GM12892 (cell line): ENCODE measurements at regions not wholly inside any gene's neighbourhood (a gene's known extent, or its start where the extent isn't known, plus 50 kb on each side); places are given as distances from the start of the nearest gene placed in this dataset.

Experiments
- DNase-seq: peaks from one replicate; pipeline ENCODE4 v3.0.0; 2011; ENCODE audit not compliant: insufficient read length
- FAIRE-seq: peaks from 2 replicates; lab custom pipeline; 2011; peaks lifted over from hg19 to GRCh38; lab: Jason Lieb, UNC
- POLR2A ChIP-seq: IDR thresholded peaks from 2 replicates; pipeline ENCODE4 v1.6.1; 2011; ENCODE audit warnings: low read depth, low read length, control low read depth
- POLR2AphosphoS5 ChIP-seq: IDR thresholded peaks from 2 replicates; pipeline ENCODE4 v1.6.1; 2011; ENCODE audit warnings: low read depth, low read length, control low read depth
- TAF1 ChIP-seq: IDR thresholded peaks from 2 replicates; pipeline ENCODE4 v1.6.1; 2011; ENCODE audit warnings: low read depth, mild to moderate bottlenecking, control low read depth, low read length, borderline replicate concordance

- DNase-seq (no peak), FAIRE-seq (no peak)
- TF ChIP-seq POLR2A (no peak), POLR2AphosphoS5 (no peak)
These were observed 216.2 kb upstream of the SLC35G4 start for GRCh38 chr18:11392980-11393885.

- no peak for DNase-seq
- TF ChIP-seq POLR2A (no peak), POLR2AphosphoS5 (no peak), TAF1 (no peak)
- no peak for FAIRE-seq
These were observed 217.1 kb upstream of the SLC35G4 start for GRCh38 chr18:11392292-11392691.

- no peak for DNase-seq
- no peak for FAIRE-seq
These were observed 217.7 kb upstream of the SLC35G4 start for GRCh38 chr18:11391661-11392060.

GRCh38 chr18:11388755-11389680, 220.4 kb upstream of the SLC35G4 start:
- FAIRE-seq (no peak), DNase-seq (no peak)
- TF ChIP-seq TAF1 (no peak), POLR2AphosphoS5 (no peak), POLR2A (no peak)

More at GRCh38 chr18:11391661-11392060, 217.7 kb upstream of the SLC35G4 start:
- TF ChIP-seq TAF1 (no peak), POLR2AphosphoS5 (no peak), POLR2A (no peak)

GRCh38 chr18:11387880-11388279, 221.5 kb upstream of the SLC35G4 start:
- TF ChIP-seq POLR2AphosphoS5 (no peak), POLR2A (no peak), TAF1 (no peak)
- DNase-seq: no peak

GRCh38 chr18:11383381-11383780, 226.0 kb upstream of the SLC35G4 start:
- FAIRE-seq (no peak), DNase-seq (no peak)
- no peak for TF ChIP-seq POLR2AphosphoS5
- TF ChIP-seq POLR2A: no peak
- TF ChIP-seq TAF1: no peak

More at GRCh38 chr18:11387880-11388279, 221.5 kb upstream of the SLC35G4 start:
- FAIRE-seq: no peak

- no peak for TF ChIP-seq POLR2A
- no peak for TF ChIP-seq POLR2AphosphoS5
- TF ChIP-seq TAF1: no peak
- no peak for FAIRE-seq
- no peak for DNase-seq
These were observed 228.4 kb upstream of the SLC35G4 start for GRCh38 chr18:11380968-11381367.

- FAIRE-seq (no peak), DNase-seq (no peak)
- TF ChIP-seq POLR2AphosphoS5: no peak
- no peak for TF ChIP-seq POLR2A
- no peak for TF ChIP-seq TAF1
These were observed 229.7 kb upstream of the SLC35G4 start for GRCh38 chr18:11379660-11380059.

GRCh38 chr18:11377766-11378540, 228.6 kb upstream of the PIEZO2 start:
- FAIRE-seq: no peak
- no peak for DNase-seq
- TF ChIP-seq POLR2AphosphoS5 (no peak), POLR2A (no peak), TAF1 (no peak)

GRCh38 chr18:11372163-11372562, 222.8 kb upstream of the PIEZO2 start:
- TF ChIP-seq POLR2A: no peak
- no peak for TF ChIP-seq POLR2AphosphoS5
- TF ChIP-seq TAF1: no peak
- DNase-seq (no peak), FAIRE-seq (no peak)

GRCh38 chr18:11369556-11369955, 220.2 kb upstream of the PIEZO2 start:
- no peak for DNase-seq
- TF ChIP-seq POLR2A: no peak
- TF ChIP-seq POLR2AphosphoS5: no peak
- TF ChIP-seq TAF1: no peak
- no peak for FAIRE-seq

GRCh38 chr18:11368020-11368419, 218.7 kb upstream of the PIEZO2 start:
- FAIRE-seq (no peak), DNase-seq (no peak)
- no peak for TF ChIP-seq POLR2AphosphoS5
- TF ChIP-seq POLR2A: no peak
- no peak for TF ChIP-seq TAF1
